ENCODE measurements at regions not wholly inside any gene's neighbourhood (a gene's known extent, or its start where the extent isn't known, plus 50 kb on each side); places are given as distances from the start of the nearest gene placed in this dataset.

DNA sequence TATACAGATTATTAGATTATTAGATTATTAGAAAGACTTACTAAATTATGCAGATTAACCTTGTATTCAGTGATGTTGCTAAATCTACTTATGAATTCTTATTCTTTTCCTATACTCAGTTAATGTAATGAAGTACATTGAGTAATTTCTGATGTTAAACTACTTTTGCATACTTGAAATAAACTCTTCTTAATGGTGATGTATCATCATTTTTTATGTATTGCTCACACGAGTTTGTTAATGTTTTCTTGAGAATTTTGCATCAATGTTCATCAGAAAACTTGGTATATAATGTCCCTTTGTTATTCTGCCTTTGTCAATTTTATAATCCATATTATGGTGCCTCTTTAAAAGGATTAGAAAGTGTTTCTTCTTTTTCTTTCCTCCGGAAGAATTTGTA lies 163.2 kb upstream of the COL8A1 start:
- TF ChIP-seq, protein P1, sequence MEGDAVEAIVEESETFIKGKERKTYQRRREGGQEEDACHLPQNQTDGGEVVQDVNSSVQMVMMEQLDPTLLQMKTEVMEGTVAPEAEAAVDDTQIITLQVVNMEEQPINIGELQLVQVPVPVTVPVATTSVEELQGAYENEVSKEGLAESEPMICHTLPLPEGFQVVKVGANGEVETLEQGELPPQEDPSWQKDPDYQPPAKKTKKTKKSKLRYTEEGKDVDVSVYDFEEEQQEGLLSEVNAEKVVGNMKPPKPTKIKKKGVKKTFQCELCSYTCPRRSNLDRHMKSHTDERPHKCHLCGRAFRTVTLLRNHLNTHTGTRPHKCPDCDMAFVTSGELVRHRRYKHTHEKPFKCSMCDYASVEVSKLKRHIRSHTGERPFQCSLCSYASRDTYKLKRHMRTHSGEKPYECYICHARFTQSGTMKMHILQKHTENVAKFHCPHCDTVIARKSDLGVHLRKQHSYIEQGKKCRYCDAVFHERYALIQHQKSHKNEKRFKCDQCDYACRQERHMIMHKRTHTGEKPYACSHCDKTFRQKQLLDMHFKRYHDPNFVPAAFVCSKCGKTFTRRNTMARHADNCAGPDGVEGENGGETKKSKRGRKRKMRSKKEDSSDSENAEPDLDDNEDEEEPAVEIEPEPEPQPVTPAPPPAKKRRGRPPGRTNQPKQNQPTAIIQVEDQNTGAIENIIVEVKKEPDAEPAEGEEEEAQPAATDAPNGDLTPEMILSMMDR (IDR thresholded peaks at IDR 0.05; ENCODE audit: low read length), result no peak
- no peak for TF ChIP-seq EZH2phosphoT487 (IDR thresholded peaks at IDR 0.05; ENCODE audit: low read length)
